Liver (tissue), 3 donors: ENCODE measurements at regions not wholly inside any gene's neighbourhood (a gene's known extent, or its start where the extent isn't known, plus 50 kb on each side); places are given as distances from the start of the nearest gene placed in this dataset.

Source experiments
- CTCF ChIP-seq: fragments of 150-350 bp; IDR thresholded peaks from 2 replicates; pipeline ENCODE4 v1.5.1; 2017; ENCODE audit warnings: improper control_type of control experiment, low read depth, low read length; ENCODE audit not compliant: missing input control
- EGR1 ChIP-seq, 2 donors: IDR thresholded peaks; 2 replicates each; pipeline ENCODE4 v1.6.1; 2016 to 2018; ENCODE audit warnings: antibody characterized with exemption in 2 of 2, low read depth in 2 of 2
- FOXA1 ChIP-seq: IDR thresholded peaks from 2 replicates; pipeline ENCODE4 v1.6.1; 2016; ENCODE audit warnings: antibody characterized with exemption
- GABPA ChIP-seq, 2 donors: IDR thresholded peaks in 1 of 2; conservative IDR thresholded peaks in 1 of 2; 2 replicates each; pipeline ENCODE4 v1.6.1; 2016; ENCODE audit warnings: antibody characterized with exemption in 2 of 2, mild to moderate bottlenecking in 1 of 2, moderate library complexity in 1 of 2
- HNF4G ChIP-seq: IDR thresholded peaks from 2 replicates; pipeline ENCODE4 v1.6.1; 2016; ENCODE audit warnings: antibody characterized with exemption
- JUND ChIP-seq, 2 donors: IDR thresholded peaks; 2 replicates each; pipeline ENCODE4 v1.6.1; 2016; ENCODE audit warnings: antibody characterized with exemption in 2 of 2
- REST ChIP-seq: IDR thresholded peaks from 2 replicates; pipeline ENCODE4 v1.6.1; 2016; ENCODE audit warnings: antibody characterized with exemption, mild to moderate bottlenecking
- SP1 ChIP-seq: IDR thresholded peaks from 2 replicates; pipeline ENCODE4 v1.6.1; 2018; ENCODE audit warnings: antibody characterized with exemption, mild to moderate bottlenecking
- TAF1 ChIP-seq: conservative IDR thresholded peaks from 2 replicates; pipeline ENCODE4 v1.6.1; 2016; ENCODE audit warnings: antibody characterized with exemption, mild to moderate bottlenecking
- YY1 ChIP-seq: IDR thresholded peaks from 2 replicates; pipeline ENCODE4 v1.6.1; 2016; ENCODE audit warnings: antibody characterized with exemption, mild to moderate bottlenecking
- ZBTB33 ChIP-seq: IDR thresholded peaks from 2 replicates; pipeline ENCODE4 v1.6.1; 2016; ENCODE audit warnings: antibody characterized with exemption
- TF ChIP-seq, protein P1 (sequence below): IDR thresholded peaks from 2 replicates; pipeline ENCODE4 v1.6.1; 2016; ENCODE audit warnings: antibody characterized with exemption
- TF ChIP-seq, protein P2 (sequence below): IDR thresholded peaks from 2 replicates; pipeline ENCODE4 v1.6.1; 2016; ENCODE audit warnings: antibody characterized with exemption
- donor health status: healthy.
- donor health status: healthy.

DNA sequence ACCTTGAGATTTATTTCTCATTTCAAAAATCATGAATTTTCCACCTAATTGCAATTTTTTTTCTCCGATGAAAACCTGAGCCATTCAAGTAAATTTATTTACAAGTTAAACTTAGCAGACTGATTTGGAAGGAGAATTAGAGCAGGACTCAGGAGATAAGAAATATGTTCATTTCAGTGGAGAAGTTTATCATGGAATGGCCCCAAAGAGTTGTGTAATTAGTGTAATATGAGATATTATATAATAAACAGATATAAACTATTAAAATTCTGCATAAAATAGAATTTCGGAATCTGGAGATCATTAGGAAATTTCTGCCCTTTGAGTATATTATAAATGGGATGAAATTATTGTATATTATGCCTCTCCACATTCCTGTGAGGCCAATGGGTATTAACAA, 596.8 kb downstream of the QKI start:
- TF ChIP-seq REST (no peak), CTCF (no peak), ZBTB33 (no peak), HNF4G (no peak), YY1 (no peak), SP1 (no peak), GABPA (IDR thresholded peaks at IDR 0.05 in 1 of 2, conservative IDR thresholded peaks at IDR 0.05 in 1 of 2) (no peak), EGR1 (IDR thresholded peaks at IDR 0.05; ENCODE audit: low read depth in 2 of 2) (no peak), TAF1 (no peak), JUND (IDR thresholded peaks at IDR 0.05) (no peak), FOXA1 (no peak)
- TF ChIP-seq, protein P1, sequence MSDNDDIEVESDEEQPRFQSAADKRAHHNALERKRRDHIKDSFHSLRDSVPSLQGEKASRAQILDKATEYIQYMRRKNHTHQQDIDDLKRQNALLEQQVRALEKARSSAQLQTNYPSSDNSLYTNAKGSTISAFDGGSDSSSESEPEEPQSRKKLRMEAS: no peak
- TF ChIP-seq, protein P2, sequence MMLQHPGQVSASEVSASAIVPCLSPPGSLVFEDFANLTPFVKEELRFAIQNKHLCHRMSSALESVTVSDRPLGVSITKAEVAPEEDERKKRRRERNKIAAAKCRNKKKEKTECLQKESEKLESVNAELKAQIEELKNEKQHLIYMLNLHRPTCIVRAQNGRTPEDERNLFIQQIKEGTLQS: no peak
